ENCODE measurements at regions not wholly inside any gene's neighbourhood (a gene's known extent, or its start where the extent isn't known, plus 50 kb on each side); places are given as distances from the start of the nearest gene placed in this dataset.

DNA sequence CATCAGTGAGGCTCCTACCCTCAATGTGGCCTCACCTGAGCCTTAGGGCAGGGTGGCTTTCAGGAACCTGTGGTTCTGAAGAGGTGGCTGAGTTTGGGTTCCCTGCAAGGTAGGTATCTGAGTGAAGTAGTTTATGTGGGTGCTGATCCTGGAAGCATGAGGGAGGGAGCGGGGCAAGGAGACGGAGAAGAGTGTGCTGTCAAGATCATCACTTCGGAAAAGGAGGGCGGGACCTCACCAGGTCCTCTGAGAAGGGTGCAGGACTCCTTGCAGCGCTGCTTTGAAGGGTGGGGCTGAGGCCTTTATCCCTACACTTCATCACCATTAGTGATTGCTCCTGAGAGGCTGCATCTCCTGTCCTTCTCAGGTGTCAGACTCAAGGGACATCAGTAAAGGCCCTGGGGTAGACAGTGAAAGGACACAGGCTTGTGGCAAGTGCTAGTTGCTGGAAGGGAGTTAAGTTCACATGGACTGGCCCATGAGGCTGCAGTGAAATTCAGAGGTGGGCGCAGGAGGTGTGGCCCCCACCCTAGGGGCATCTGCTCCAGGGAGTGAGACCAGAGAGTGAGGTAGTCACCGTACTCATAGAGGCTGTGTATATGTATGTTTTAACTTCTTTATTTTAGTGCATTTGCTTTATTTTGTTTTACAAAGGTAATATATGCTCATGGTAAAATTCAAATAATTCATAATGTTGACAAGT is 57.3 kb upstream of the GALNT2 start:
- H3K79me2 ChIP-seq (ENCODE audit: low read length) = no peaks in the 10 kb centered on the region
- no peaks in the 10 kb centered on the region for H3K4me1 ChIP-seq (ENCODE audit: low read length)
- H2AFZ ChIP-seq (ENCODE audit: low read depth, low read length) = no peak overlapping the region
- no peak overlapping the region for H3K27ac ChIP-seq (ENCODE audit: low read length)
- no peaks in the 10 kb centered on the region for H3K9me3 ChIP-seq (ENCODE audit: insufficient read depth, low read length)
- H3K4me2 ChIP-seq (ENCODE audit: low read length) = no peak overlapping the region
- H3K36me3 ChIP-seq (replicated peaks; ENCODE audit: low read depth, low read length) = no peaks in the 10 kb centered on the region
- H3K27me3 ChIP-seq (ENCODE audit: low read depth, low read length) = peaks cover 36% of the 10 kb centered on the region; the same call in 1 of the 2 replicates
- no peak overlapping the region for H3K4me3 ChIP-seq (ENCODE audit: low read length)
- no peaks in the 10 kb centered on the region for H4K20me1 ChIP-seq (ENCODE audit: insufficient read depth, low read length)
- no peak overlapping the region for H3K9ac ChIP-seq (ENCODE audit: low read length)
- TF ChIP-seq, protein P1, sequence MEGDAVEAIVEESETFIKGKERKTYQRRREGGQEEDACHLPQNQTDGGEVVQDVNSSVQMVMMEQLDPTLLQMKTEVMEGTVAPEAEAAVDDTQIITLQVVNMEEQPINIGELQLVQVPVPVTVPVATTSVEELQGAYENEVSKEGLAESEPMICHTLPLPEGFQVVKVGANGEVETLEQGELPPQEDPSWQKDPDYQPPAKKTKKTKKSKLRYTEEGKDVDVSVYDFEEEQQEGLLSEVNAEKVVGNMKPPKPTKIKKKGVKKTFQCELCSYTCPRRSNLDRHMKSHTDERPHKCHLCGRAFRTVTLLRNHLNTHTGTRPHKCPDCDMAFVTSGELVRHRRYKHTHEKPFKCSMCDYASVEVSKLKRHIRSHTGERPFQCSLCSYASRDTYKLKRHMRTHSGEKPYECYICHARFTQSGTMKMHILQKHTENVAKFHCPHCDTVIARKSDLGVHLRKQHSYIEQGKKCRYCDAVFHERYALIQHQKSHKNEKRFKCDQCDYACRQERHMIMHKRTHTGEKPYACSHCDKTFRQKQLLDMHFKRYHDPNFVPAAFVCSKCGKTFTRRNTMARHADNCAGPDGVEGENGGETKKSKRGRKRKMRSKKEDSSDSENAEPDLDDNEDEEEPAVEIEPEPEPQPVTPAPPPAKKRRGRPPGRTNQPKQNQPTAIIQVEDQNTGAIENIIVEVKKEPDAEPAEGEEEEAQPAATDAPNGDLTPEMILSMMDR (IDR thresholded peaks at IDR 0.05; ENCODE audit: low read depth, low read length) = no peak

DNA sequence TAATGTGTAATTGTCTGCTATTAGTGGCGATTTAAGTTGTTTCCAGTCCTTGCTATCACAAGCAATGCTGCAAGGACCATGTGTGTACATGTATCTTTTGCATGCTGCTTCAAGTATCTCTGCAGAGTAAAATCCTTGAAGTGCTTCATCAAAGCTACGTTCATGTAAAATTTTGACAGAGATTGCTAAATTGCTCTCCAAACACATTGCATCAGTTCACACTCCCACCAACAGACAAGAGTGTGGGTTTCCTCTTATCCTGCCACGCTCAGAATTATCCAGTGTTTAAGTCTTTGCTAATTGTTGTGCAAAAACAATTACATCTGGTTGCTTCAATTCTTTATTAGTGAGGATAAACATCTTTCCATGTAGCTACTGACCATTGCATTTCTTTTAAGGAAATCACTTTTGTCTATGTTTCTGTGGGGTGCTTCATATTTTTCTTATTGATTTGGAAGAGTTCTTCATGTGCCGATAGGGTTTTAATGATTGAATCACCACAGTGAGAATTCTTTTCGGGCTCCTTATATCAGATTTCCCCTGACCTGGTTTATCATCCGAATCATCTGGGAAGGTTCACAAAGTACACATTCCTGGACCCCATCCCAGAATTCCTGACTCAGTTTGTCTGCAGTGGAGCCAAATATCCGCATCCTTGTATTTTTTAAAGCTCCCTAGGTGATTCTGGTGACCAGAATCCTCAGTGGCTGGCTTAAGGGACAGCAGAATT is 56.3 kb upstream of the GALNT2 start:
- Histone ChIP-seq H3K4me3 (ENCODE audit: low read length) (no peak overlapping the region), H3K36me3 (replicated peaks; ENCODE audit: low read depth, low read length) (no peaks in the 10 kb centered on the region), H3K9me3 (ENCODE audit: insufficient read depth, low read length) (no peaks in the 10 kb centered on the region), H3K9ac (ENCODE audit: low read length) (no peak overlapping the region), H3K4me1 (ENCODE audit: low read length) (no peaks in the 10 kb centered on the region), H3K4me2 (ENCODE audit: low read length) (no peak overlapping the region), H3K79me2 (ENCODE audit: low read length) (no peaks in the 10 kb centered on the region), H4K20me1 (ENCODE audit: insufficient read depth, low read length) (no peaks in the 10 kb centered on the region), H3K27me3 (ENCODE audit: low read depth, low read length) (peaks cover 36% of the 10 kb centered on the region; the same call in 1 of the 2 replicates), H2AFZ (ENCODE audit: low read depth, low read length) (no peak overlapping the region), H3K27ac (ENCODE audit: low read length) (no peak overlapping the region)
- TF ChIP-seq EZH2phosphoT487 (IDR thresholded peaks at IDR 0.05; ENCODE audit: low read depth) = no peak
- TF ChIP-seq, protein P1 (IDR thresholded peaks at IDR 0.05; ENCODE audit: low read depth, low read length) = no peak

DNA sequence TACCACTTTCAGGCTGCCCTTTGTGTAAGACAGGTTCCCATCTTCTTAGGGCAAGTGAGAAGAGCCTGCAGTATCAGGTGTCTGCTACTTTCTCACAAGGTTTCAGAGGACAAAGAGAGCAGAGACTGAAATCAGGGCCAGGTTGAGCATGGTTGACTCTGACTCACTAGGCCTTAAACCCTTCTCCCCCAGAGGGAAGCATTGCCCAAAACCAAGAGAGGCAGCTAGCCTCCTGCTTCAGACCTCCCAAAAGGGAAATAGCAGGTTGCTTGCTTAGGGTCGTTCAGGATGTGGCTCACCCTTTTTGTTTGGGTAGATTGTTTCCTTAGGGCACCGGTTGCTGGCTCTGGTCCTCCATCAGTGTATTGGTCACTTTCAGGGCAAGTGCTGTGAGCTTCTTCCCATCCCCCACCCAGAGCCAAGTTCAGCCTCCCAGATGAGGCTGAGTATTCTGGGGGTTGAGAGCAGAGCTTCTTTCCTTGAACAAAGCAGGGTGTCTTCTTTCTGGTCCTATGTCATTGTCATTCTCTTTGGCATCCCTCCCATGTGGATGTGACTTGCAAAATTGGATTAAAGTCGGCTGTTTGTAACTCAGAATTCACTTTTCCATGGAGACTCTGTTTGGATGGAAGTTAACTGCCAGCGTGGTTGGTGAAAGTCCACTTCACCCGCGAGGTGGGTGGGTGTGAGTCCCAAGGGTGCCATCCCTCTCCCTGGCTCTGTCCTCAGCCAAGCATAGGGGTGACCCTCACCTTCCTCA is 55.5 kb upstream of the GALNT2 start:
- Histone ChIP-seq H3K36me3 (replicated peaks; ENCODE audit: low read depth, low read length) (no peaks in the 10 kb centered on the region), H4K20me1 (ENCODE audit: insufficient read depth, low read length) (no peaks in the 10 kb centered on the region), H2AFZ (ENCODE audit: low read depth, low read length) (no peak overlapping the region), H3K4me3 (ENCODE audit: low read length) (no peak overlapping the region), H3K9me3 (ENCODE audit: insufficient read depth, low read length) (no peaks in the 10 kb centered on the region), H3K27ac (ENCODE audit: low read length) (no peak overlapping the region), H3K9ac (ENCODE audit: low read length) (no peak overlapping the region), H3K79me2 (ENCODE audit: low read length) (no peaks in the 10 kb centered on the region), H3K4me2 (ENCODE audit: low read length) (no peak overlapping the region), H3K27me3 (ENCODE audit: low read depth, low read length) (peaks cover 32% of the 10 kb centered on the region; the same call in 1 of the 2 replicates), H3K4me1 (ENCODE audit: low read length) (no peaks in the 10 kb centered on the region)
- TF ChIP-seq, protein P1 (IDR thresholded peaks at IDR 0.05; ENCODE audit: low read depth, low read length) = no peak
- no peak for TF ChIP-seq EZH2phosphoT487 (IDR thresholded peaks at IDR 0.05; ENCODE audit: low read depth)

DNA sequence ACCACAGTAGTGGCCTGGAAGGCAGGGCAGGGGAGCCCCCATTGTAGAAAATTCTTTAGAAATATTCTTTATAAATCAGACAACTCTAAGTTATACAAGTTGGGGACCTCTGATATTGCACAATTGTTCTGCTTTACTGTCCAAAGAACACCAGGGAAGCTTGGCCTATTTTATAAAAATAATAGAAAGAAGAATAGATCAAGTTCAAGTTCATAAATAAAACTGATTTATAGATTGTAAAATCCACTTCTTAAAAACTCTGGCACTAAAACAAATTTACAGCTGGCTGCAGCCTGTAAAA is 55.0 kb upstream of the GALNT2 start:
- Histone ChIP-seq H3K27me3 (ENCODE audit: low read depth, low read length) (peaks cover 27% of the 10 kb centered on the region; the same call in 1 of the 2 replicates), H3K9me3 (ENCODE audit: insufficient read depth, low read length) (no peaks in the 10 kb centered on the region), H2AFZ (ENCODE audit: low read depth, low read length) (no peak overlapping the region), H3K4me3 (ENCODE audit: low read length) (no peak overlapping the region), H3K27ac (ENCODE audit: low read length) (no peak overlapping the region), H4K20me1 (ENCODE audit: insufficient read depth, low read length) (no peaks in the 10 kb centered on the region), H3K79me2 (ENCODE audit: low read length) (no peaks in the 10 kb centered on the region), H3K4me2 (ENCODE audit: low read length) (no peak overlapping the region), H3K4me1 (ENCODE audit: low read length) (no peaks in the 10 kb centered on the region), H3K36me3 (replicated peaks; ENCODE audit: low read depth, low read length) (no peaks in the 10 kb centered on the region), H3K9ac (ENCODE audit: low read length) (no peak overlapping the region)
- TF ChIP-seq EZH2phosphoT487 (IDR thresholded peaks at IDR 0.05; ENCODE audit: low read depth) = no peak
- TF ChIP-seq, protein P1 (IDR thresholded peaks at IDR 0.05; ENCODE audit: low read depth, low read length) = no peak

Measured in OCI-LY3 (cell line).